Vagina (tissue), 2 donors: ENCODE measurements at regions not wholly inside any gene's neighbourhood (a gene's known extent, or its start where the extent isn't known, plus 50 kb on each side); places are given as distances from the start of the nearest gene placed in this dataset.

ENCODE experiments used
- DNase-seq, 2 donors: peaks; one replicate each; pipeline ENCODE4 v3.0.0-alpha.2; 2017; ENCODE audit errors: extremely low spot score in 2 of 2
- H3K27ac ChIP-seq: fragments of 200-600 bp; sonication (generic); one replicate; pipeline ENCODE4 v1.5.1; 2019
- H3K27me3 ChIP-seq: fragments of 200-600 bp; sonication (generic); one replicate; pipeline ENCODE4 v1.5.1; 2019
- H3K36me3 ChIP-seq, 2 donors: fragments of 200-600 bp; sonication (generic); one replicate each; pipeline ENCODE4 v1.5.1; 2017 to 2019
- H3K4me1 ChIP-seq: fragments of 200-600 bp; sonication (generic); one replicate; pipeline ENCODE4 v1.5.1; 2019
- H3K4me3 ChIP-seq, 2 donors: fragments of 200-600 bp; sonication (generic); 1 replicate in 1 of 2; 2 replicates in 1 of 2; pipeline ENCODE4 v1.5.1; 2016 to 2019
- H3K9me3 ChIP-seq: fragments of 200-600 bp; sonication (generic); one replicate; pipeline ENCODE4 v1.5.1; 2019
- CTCF ChIP-seq, 3 experiments: fragments of 450-650 bp in 2 of 3; fragments of 200-600 bp in 1 of 3; sonication (generic) in 1 of 3; IDR thresholded peaks; one replicate each; pipeline ENCODE4 v1.5.1; 2017 to 2019; ENCODE audit warnings: antibody characterized with exemption in 3 of 3, mild to moderate bottlenecking in 2 of 3, moderate library complexity in 2 of 3
- POLR2A ChIP-seq, 2 donors: fragments of 450-650 bp; IDR thresholded peaks; one replicate each; pipeline ENCODE4 v1.6.1; 2017; ENCODE audit warnings: antibody characterized with exemption in 2 of 2, mild to moderate bottlenecking in 2 of 2, moderate library complexity in 2 of 2
- POLR2AphosphoS5 ChIP-seq, 2 donors: sonication (generic); formaldehyde crosslinking; IDR thresholded peaks; one replicate each; pipeline ENCODE4 v1.9.0; 2017; ENCODE audit warnings: antibody characterized with exemption in 2 of 2, mild to moderate bottlenecking in 2 of 2, low read depth in 1 of 2; ENCODE audit not compliant: insufficient read depth in 1 of 2
- intact Hi-C: fragments of 100-400 bp; cut with DNase I; formaldehyde crosslinking; loops from one replicate; pipeline ENCODE4 v1.15.1; 2023

- H3K4me1 ChIP-seq: no peaks in the 10 kb centered on the region
- H3K9me3 ChIP-seq: no peaks in the 10 kb centered on the region
- no peaks in the 10 kb centered on the region for H3K36me3 ChIP-seq
- TF ChIP-seq POLR2AphosphoS5 (IDR thresholded peaks at IDR 0.05; ENCODE audit: insufficient read depth in 1 of 2, low read depth in 1 of 2) (no peak), CTCF (IDR thresholded peaks at IDR 0.05) (no peak), POLR2A (IDR thresholded peaks at IDR 0.05) (no peak)
- no peak for DNase-seq
- intact Hi-C loops: no loop called here
- H3K27me3 ChIP-seq: no peaks in the 10 kb centered on the region
- H3K27ac ChIP-seq: no peak overlapping the region
- H3K4me3 ChIP-seq: no peak overlapping the region
These were observed 129.5 kb upstream of the CNR1 start for GRCh38 chr6:88295663-88296062.

- intact Hi-C loops: no loop called here
- Histone ChIP-seq H3K4me3 (no peak overlapping the region), H3K9me3 (no peaks in the 10 kb centered on the region), H3K36me3 (no peaks in the 10 kb centered on the region), H3K4me1 (no peaks in the 10 kb centered on the region), H3K27ac (no peak overlapping the region), H3K27me3 (no peaks in the 10 kb centered on the region)
- DNase-seq: no peak
- no peak for TF ChIP-seq POLR2A (IDR thresholded peaks at IDR 0.05)
- TF ChIP-seq POLR2AphosphoS5 (IDR thresholded peaks at IDR 0.05; ENCODE audit: insufficient read depth in 1 of 2, low read depth in 1 of 2): no peak
- no peak for TF ChIP-seq CTCF (IDR thresholded peaks at IDR 0.05)
These were observed 128.6 kb upstream of the CNR1 start for GRCh38 chr6:88294702-88295101.

GRCh38 chr6:88290411-88290810 lies 124.3 kb upstream of the CNR1 start:
- TF ChIP-seq CTCF (IDR thresholded peaks at IDR 0.05): no peak
- TF ChIP-seq POLR2AphosphoS5 (IDR thresholded peaks at IDR 0.05; ENCODE audit: insufficient read depth in 1 of 2, low read depth in 1 of 2): no peak
- no peak for TF ChIP-seq POLR2A (IDR thresholded peaks at IDR 0.05)
- Histone ChIP-seq H3K9me3 (peaks cover 4% of the 10 kb centered on the region), H3K27me3 (no peaks in the 10 kb centered on the region), H3K4me1 (no peaks in the 10 kb centered on the region), H3K36me3 (no peaks in the 10 kb centered on the region), H3K4me3 (no peak overlapping the region), H3K27ac (no peak overlapping the region)
- DNase-seq: no peak
- intact Hi-C loops: no loop called here

GRCh38 chr6:88287696-88288095 lies 121.5 kb upstream of the CNR1 start:
- Histone ChIP-seq H3K36me3 (no peaks in the 10 kb centered on the region), H3K27ac (no peak overlapping the region), H3K4me3 (no peak overlapping the region), H3K27me3 (no peaks in the 10 kb centered on the region), H3K4me1 (no peaks in the 10 kb centered on the region), H3K9me3 (peaks cover 4% of the 10 kb centered on the region)
- TF ChIP-seq CTCF (IDR thresholded peaks at IDR 0.05): no peak
- TF ChIP-seq POLR2A (IDR thresholded peaks at IDR 0.05): no peak
- no peak for TF ChIP-seq POLR2AphosphoS5 (IDR thresholded peaks at IDR 0.05; ENCODE audit: insufficient read depth in 1 of 2, low read depth in 1 of 2)
- intact Hi-C loops: no loop called here
- no peak for DNase-seq

- H3K4me1 ChIP-seq: no peaks in the 10 kb centered on the region
- intact Hi-C loops: no loop called here
- H3K36me3 ChIP-seq: no peaks in the 10 kb centered on the region
- no peak overlapping the region for H3K4me3 ChIP-seq
- no peak overlapping the region for H3K27ac ChIP-seq
- no peak for DNase-seq
- no peak for TF ChIP-seq POLR2AphosphoS5 (IDR thresholded peaks at IDR 0.05; ENCODE audit: insufficient read depth in 1 of 2, low read depth in 1 of 2)
- no peaks in the 10 kb centered on the region for H3K9me3 ChIP-seq
- H3K27me3 ChIP-seq: no peaks in the 10 kb centered on the region
These were observed 110.2 kb upstream of the CNR1 start for GRCh38 chr6:88276331-88276730.

- H3K4me1 ChIP-seq: no peaks in the 10 kb centered on the region
- no peaks in the 10 kb centered on the region for H3K36me3 ChIP-seq
- no peak overlapping the region for H3K4me3 ChIP-seq
- TF ChIP-seq POLR2A (IDR thresholded peaks at IDR 0.05) (no peak), CTCF (IDR thresholded peaks at IDR 0.05) (no peak), POLR2AphosphoS5 (IDR thresholded peaks at IDR 0.05; ENCODE audit: insufficient read depth in 1 of 2, low read depth in 1 of 2) (no peak)
- intact Hi-C loops: no loop called here
- H3K27ac ChIP-seq: no peak overlapping the region
- H3K27me3 ChIP-seq: no peaks in the 10 kb centered on the region
- H3K9me3 ChIP-seq: no peaks in the 10 kb centered on the region
- DNase-seq: no peak
These were observed 102.4 kb upstream of the CNR1 start for GRCh38 chr6:88268508-88268907.
